ENCODE measurements at regions not wholly inside any gene's neighbourhood (a gene's known extent, or its start where the extent isn't known, plus 50 kb on each side); places are given as distances from the start of the nearest gene placed in this dataset.
"Not testable (repeated sequence)": the region's sequence is repeated elsewhere in the genome, so short reads cannot be mapped to it uniquely, and the experiment has no call there.

GRCh38 chrX:1784773-1785172 lies 169.9 kb downstream of the ASMT start:
- intact Hi-C loops (cut with micrococcal nuclease) = no loop called here

DNA sequence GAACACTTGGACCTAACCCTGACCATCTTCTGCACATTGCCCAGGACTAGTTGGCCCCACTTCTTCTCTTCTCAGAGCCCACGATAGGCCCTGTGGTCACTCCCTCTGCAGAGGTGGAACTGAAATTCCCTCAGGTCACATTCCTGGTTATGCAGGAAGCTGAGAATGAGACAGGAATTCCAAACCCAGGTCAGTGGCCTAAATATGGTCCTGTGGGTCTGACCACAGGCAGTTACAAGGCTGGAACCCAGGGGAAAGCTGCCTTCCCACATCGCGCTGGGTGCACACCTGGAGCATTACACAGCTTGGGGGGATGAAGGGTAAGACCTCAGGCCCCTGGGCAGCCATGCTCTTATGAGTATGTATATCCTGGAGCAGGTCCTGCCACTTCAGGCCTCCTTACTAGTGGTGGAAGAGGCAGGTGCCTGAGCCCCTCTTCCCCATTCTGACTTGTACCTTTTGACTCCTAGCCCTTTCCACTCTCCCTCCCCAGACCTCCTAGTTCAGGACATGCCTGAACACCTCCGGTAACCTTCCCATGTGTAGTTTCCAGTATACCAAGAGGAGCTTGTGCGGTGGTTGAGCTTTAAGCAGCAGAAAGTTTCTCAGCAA lies 173.5 kb downstream of the ASMT start:
- ChIA-PET CTCF (no interaction called here), POLR2A (no interaction called here)
- H3K4me1 Mint-ChIP-seq (ENCODE audit: low read depth) = no peaks in the 10 kb centered on the region
- no peaks in the 10 kb centered on the region for H3K27me3 Mint-ChIP-seq
- H3K9me3 Mint-ChIP-seq = peaks cover 28% of the 10 kb centered on the region
- peaks cover 6% of the 10 kb centered on the region for H3K36me3 Mint-ChIP-seq
- no peak for DNase-seq
- H3K4me3 Mint-ChIP-seq = no peak overlapping the region
- intact Hi-C loops (cut with micrococcal nuclease) = no loop called here
- H3K27ac Mint-ChIP-seq = no peak overlapping the region

More at GRCh38 chrX:1784773-1785172, 169.9 kb downstream of the ASMT start:
- H3K36me3 Mint-ChIP-seq = peaks cover 6% of the 10 kb centered on the region
- no peak overlapping the region for H3K4me3 Mint-ChIP-seq
- H3K9me3 Mint-ChIP-seq = peaks cover 36% of the 10 kb centered on the region
- H3K27ac Mint-ChIP-seq = no peak overlapping the region
- ChIA-PET POLR2A (no interaction called here), CTCF (no interaction called here)
- no peak for DNase-seq
- H3K27me3 Mint-ChIP-seq = no peaks in the 10 kb centered on the region
- no peaks in the 10 kb centered on the region for H3K4me1 Mint-ChIP-seq (ENCODE audit: low read depth)

GRCh38 chrX:1792636-1793035 lies 177.8 kb downstream of the ASMT start:
- Mint-ChIP-seq H3K4me1 (ENCODE audit: low read depth) (no peaks in the 10 kb centered on the region), H3K9me3 (no peaks in the 10 kb centered on the region), H3K4me3 (no peak overlapping the region), H3K27me3 (no peaks in the 10 kb centered on the region), H3K27ac (no peak overlapping the region), H3K36me3 (no peaks in the 10 kb centered on the region)
- no peak for DNase-seq
- intact Hi-C loops (cut with micrococcal nuclease) = no loop called here
- POLR2A ChIA-PET = no interaction called here
- CTCF ChIA-PET = no interaction called here

DNA sequence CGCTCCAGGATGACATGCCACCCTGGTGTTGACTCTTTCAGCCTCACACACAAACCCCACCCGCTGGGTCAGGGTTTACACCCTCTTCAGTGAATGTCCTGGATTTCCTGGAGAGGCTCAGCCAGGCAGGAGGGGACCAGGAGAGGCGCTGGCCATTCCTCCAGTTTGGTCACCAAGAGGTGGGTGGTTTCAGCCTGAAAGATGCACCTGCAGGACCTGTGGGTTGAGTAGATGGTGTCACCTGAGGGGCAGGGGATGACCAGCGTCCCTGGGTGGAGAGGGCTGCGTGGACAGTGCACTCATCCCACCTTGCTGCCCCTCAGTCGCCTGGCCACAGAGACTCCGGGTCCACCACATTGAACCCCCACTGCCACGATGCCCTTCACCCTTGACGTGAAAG lies 179.7 kb downstream of the ASMT start:
- no peak for DNase-seq
- intact Hi-C loops (cut with micrococcal nuclease) = no loop called here
- no peaks in the 10 kb centered on the region for H3K9me3 Mint-ChIP-seq
- H3K27ac Mint-ChIP-seq = no peak overlapping the region
- CTCF ChIA-PET = no interaction called here
- no peaks in the 10 kb centered on the region for H3K36me3 Mint-ChIP-seq
- H3K4me3 Mint-ChIP-seq = no peak overlapping the region
- H3K27me3 Mint-ChIP-seq = no peaks in the 10 kb centered on the region
- POLR2A ChIA-PET = no interaction called here
- H3K4me1 Mint-ChIP-seq (ENCODE audit: low read depth) = no peaks in the 10 kb centered on the region

DNA sequence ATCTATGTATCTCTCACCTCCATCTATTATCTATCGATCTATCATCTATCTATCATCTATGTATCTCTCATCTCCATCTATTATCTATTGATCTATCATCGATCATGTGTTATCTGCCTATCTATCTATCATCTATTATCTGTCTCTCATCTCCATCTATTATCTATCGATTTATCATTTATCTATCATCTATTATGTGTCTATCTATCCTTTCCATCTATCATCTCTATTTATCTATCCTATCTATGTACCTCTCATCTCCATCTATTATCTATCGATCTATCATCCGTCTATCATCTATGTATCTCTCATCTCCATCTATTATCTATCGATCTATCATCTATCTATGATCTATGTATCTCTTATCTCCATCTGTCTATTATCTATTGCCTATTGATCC lies 188.1 kb downstream of the ASMT start:
- ChIA-PET POLR2A (no interaction called here), CTCF (no interaction called here)
- Mint-ChIP-seq H3K27ac (no peak overlapping the region), H3K4me1 (ENCODE audit: low read depth) (no peaks in the 10 kb centered on the region), H3K27me3 (peaks cover 2% of the 10 kb centered on the region), H3K4me3 (no peak overlapping the region), H3K36me3 (no peaks in the 10 kb centered on the region), H3K9me3 (no peaks in the 10 kb centered on the region)
- DNase-seq = no peak
- intact Hi-C loops (cut with micrococcal nuclease) = no loop called here

- ChIA-PET POLR2A (no interaction called here), CTCF (no interaction called here)
- peaks cover 2% of the 10 kb centered on the region for H3K27me3 Mint-ChIP-seq
- H3K9me3 Mint-ChIP-seq = no peaks in the 10 kb centered on the region
- no peaks in the 10 kb centered on the region for H3K36me3 Mint-ChIP-seq
- no peak overlapping the region for H3K27ac Mint-ChIP-seq
- no peak for DNase-seq
- no peaks in the 10 kb centered on the region for H3K4me1 Mint-ChIP-seq (ENCODE audit: low read depth)
- no peak overlapping the region for H3K4me3 Mint-ChIP-seq
- intact Hi-C loops (cut with micrococcal nuclease) = no loop called here
Observed at GRCh38 chrX:1803741-1804140, 188.9 kb downstream of the ASMT start.

DNA sequence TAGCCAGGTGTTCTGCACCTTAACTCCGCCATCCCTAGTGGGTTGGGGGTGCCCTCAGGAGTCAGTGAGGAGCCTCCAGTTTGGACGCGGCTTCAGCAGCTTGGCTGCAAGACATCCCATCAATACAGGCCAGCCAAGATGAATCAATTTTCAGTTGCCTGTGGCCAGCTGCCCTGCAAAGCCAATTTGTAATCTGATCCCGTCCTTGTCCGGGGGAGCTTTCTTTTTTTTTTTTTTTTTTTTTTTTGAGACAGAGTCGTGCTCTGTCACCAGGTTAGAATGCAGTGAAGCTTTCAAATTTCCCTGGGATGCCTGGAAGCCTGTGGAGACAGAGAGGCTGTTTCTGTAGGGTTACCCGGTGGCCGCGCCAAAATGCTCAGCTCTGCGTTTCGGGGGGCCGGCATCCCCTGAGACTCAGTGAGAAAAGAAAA lies 192.5 kb downstream of the ASMT start:
- H3K27me3 Mint-ChIP-seq = peaks cover 5% of the 10 kb centered on the region
- ChIA-PET CTCF (no interaction called here), POLR2A (no interaction called here)
- DNase-seq = no peak
- no peaks in the 10 kb centered on the region for H3K36me3 Mint-ChIP-seq
- no peaks in the 10 kb centered on the region for H3K9me3 Mint-ChIP-seq
- no peak overlapping the region for H3K4me3 Mint-ChIP-seq
- intact Hi-C loops (cut with micrococcal nuclease) = no loop called here
- no peak overlapping the region for H3K27ac Mint-ChIP-seq
- H3K4me1 Mint-ChIP-seq (ENCODE audit: low read depth) = no peaks in the 10 kb centered on the region

DNA sequence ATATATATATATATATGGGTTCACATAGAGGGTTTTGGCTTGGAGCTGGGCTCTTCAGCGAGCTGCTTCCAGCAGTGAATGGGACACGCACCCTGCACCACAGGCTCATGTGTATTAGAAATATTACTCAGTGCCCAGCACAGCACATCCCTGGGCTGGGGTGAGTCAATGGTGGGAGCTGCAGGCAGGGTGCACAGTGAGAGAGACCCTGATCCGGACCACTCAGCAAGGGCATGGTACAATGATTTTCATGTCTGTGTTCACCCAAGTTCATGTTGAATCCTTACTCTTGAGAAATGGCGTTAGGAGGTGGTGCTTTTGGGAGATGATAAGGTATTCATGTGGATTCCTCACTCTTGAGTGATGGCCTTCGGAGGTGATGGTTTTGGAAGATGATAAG lies 194.7 kb downstream of the ASMT start:
- CTCF ChIA-PET = no interaction called here

DNA sequence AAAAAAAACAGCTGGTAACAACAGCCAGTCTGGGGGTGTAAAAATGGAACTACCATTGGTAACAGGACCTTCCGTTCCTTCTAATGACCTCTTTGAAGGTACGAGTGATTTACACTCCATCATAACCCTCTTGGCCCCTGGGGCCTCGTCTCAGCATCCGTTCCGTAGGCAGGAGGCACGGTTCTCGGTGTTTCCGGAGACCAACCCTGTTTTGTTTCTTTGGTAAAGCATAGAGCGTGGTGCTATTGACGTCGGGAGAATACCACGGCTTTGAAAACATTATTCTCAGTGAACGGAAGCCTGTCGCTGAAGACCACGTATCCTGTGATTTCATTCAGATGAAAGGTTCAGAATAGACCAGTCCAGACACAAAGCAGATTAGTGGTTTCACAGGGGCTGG lies 198.9 kb downstream of the ASMT start:
- ChIA-PET CTCF (no interaction called here), POLR2A (no interaction called here)
- no peak overlapping the region for H3K27ac Mint-ChIP-seq
- intact Hi-C loops (cut with micrococcal nuclease) = no loop called here
- H3K36me3 Mint-ChIP-seq = no peaks in the 10 kb centered on the region
- H3K4me1 Mint-ChIP-seq (ENCODE audit: low read depth) = no peaks in the 10 kb centered on the region
- peaks cover 2% of the 10 kb centered on the region for H3K27me3 Mint-ChIP-seq
- H3K4me3 Mint-ChIP-seq = no peak overlapping the region
- peaks cover 3% of the 10 kb centered on the region for H3K9me3 Mint-ChIP-seq
- no peak for DNase-seq

More for the DNA sequence above, 194.7 kb downstream of the ASMT start:
- H3K4me3 Mint-ChIP-seq = no peak overlapping the region
- no peaks in the 10 kb centered on the region for H3K4me1 Mint-ChIP-seq (ENCODE audit: low read depth)
- POLR2A ChIA-PET = no interaction called here
- peaks cover 5% of the 10 kb centered on the region for H3K27me3 Mint-ChIP-seq
- DNase-seq = no peak
- H3K27ac Mint-ChIP-seq = no peak overlapping the region
- H3K9me3 Mint-ChIP-seq = no peaks in the 10 kb centered on the region
- no peaks in the 10 kb centered on the region for H3K36me3 Mint-ChIP-seq
- intact Hi-C loops (cut with micrococcal nuclease) = no loop called here

DNA sequence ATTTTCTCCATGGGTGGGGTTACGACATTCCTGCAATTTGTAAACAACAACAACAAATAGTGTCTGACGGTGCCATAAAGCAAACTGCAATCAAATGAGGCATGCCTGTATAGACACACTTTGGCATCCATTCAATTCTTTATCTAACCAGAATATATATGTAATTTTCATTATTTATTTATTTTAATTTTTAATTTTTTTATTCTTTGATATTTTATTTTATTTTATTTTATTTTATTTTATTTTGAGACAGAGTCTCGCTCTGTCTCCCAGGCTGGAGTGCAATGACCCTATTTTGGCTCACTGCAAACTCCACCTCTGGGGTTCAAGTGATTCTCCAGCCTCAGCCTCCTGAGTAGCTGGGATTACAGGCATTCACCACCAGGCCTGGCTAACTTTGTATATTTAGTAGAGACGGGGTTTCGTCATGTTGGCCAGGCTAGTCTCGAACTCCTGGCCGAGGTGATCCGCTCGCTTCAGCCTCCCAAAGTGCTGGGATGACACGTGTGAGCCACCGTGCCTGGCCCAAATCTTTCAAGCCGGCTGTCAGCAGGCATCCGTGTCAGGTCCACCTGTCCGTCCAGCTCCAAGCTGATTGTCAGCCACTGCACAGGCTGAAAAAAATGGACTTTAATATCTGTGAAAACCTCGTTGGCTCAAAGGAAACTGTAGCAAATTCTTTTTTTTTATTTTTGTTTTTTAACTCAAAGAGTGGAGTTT lies 200.8 kb downstream of the ASMT start:
- Mint-ChIP-seq H3K36me3 (no peaks in the 10 kb centered on the region), H3K9me3 (peaks cover 8% of the 10 kb centered on the region), H3K4me3 (no peak overlapping the region), H3K27ac (no peak overlapping the region), H3K27me3 (peaks cover 2% of the 10 kb centered on the region), H3K4me1 (ENCODE audit: low read depth) (no peaks in the 10 kb centered on the region)
- CTCF ChIA-PET = no interaction called here
- POLR2A ChIA-PET = no interaction called here
- intact Hi-C loops (cut with micrococcal nuclease) = no loop called here
- DNase-seq = no peak

DNA sequence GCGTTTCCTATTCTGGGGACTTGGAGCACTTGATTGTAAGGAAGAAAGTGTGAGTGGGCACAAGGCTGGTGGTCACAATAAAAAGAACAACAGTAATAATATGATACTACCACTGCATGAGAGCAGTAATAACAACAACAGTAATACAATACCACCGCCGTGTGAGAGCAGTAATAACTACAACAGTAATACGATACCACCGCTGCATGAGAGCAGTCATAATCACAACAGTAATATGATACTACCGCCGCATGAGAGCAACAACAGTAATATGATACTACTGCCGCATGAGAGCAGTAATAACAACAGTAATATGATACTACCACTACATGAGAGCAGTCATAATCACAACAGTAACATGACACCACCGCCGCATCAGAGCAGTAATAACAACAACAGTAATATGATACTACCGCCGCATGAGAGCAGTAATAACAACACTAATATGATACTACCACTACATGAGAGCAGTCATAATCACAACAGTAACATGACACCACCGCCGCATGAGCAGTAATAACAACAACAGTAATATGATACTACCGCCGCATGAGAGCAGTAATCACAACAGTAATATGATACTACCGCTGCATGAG lies 201.6 kb downstream of the ASMT start:
- DNase-seq; intact Hi-C loops (cut with micrococcal nuclease); H3K4me1 Mint-ChIP-seq (ENCODE audit: low read depth); POLR2A ChIA-PET; H3K36me3 Mint-ChIP-seq; H3K27ac Mint-ChIP-seq; CTCF ChIA-PET; H3K27me3 Mint-ChIP-seq; H3K9me3 Mint-ChIP-seq; H3K4me3 Mint-ChIP-seq: not testable (repeated sequence)

GRCh38 chrX:1821846-1822245 lies 207.0 kb downstream of the ASMT start:
- no peaks in the 10 kb centered on the region for H3K36me3 Mint-ChIP-seq

GRCh38 chrX:1824855-1825254 lies 210.0 kb downstream of the ASMT start:
- Mint-ChIP-seq H3K4me3 (no peak overlapping the region), H3K36me3 (no peaks in the 10 kb centered on the region), H3K27me3 (no peaks in the 10 kb centered on the region), H3K27ac (no peak overlapping the region), H3K9me3 (peaks cover 2% of the 10 kb centered on the region), H3K4me1 (ENCODE audit: low read depth) (no peaks in the 10 kb centered on the region)
- ChIA-PET POLR2A (no interaction called here), CTCF (no interaction called here)
- intact Hi-C loops (cut with micrococcal nuclease) = no loop called here
- no peak for DNase-seq

More at GRCh38 chrX:1821846-1822245, 207.0 kb downstream of the ASMT start:
- no peaks in the 10 kb centered on the region for H3K4me1 Mint-ChIP-seq (ENCODE audit: low read depth)
- H3K9me3 Mint-ChIP-seq = peaks cover 10% of the 10 kb centered on the region
- H3K27ac Mint-ChIP-seq = no peak overlapping the region
- H3K4me3 Mint-ChIP-seq = no peak overlapping the region
- no peaks in the 10 kb centered on the region for H3K27me3 Mint-ChIP-seq
- intact Hi-C loops (cut with micrococcal nuclease) = no loop called here
- DNase-seq = no peak
- POLR2A ChIA-PET = no interaction called here
- CTCF ChIA-PET = no interaction called here

Measured in activated CD4-positive, alpha-beta memory T cell treated with anti-CD3 and anti-CD28 coated beads for 36 hours (primary cell).